Activated CD8-positive, alpha-beta memory T cell treated with anti-CD3 and anti-CD28 coated beads, Interleukin-2, amount 10 ng/mL, durations not matched to agents 7 days and 5 days (primary cell): ENCODE measurements at regions not wholly inside any gene's neighbourhood (a gene's known extent, or its start where the extent isn't known, plus 50 kb on each side); places are given as distances from the start of the nearest gene placed in this dataset.

Experiments
- ATAC-seq: fragments of 150-1000 bp; cut with Tn5 transposase; one replicate; pipeline ENCODE4 v1.10.0; 2021; ENCODE audit warnings: moderate library complexity
- CTCF ChIA-PET: fragments of 350-600 bp; sonication (Branson Sonifier 250); formaldehyde crosslinking; loops from one replicate; lab custom pipeline; 2021; ENCODE audit warnings: antibody characterized with exemption; lab: Charles Lee
- DNase-seq: peaks from one replicate; pipeline ENCODE4 v3.0.0-alpha.2; 2020
- H3K27ac Mint-ChIP-seq: one replicate; pipeline ENCODE4 v1.8.0; 2021; ENCODE audit warnings: mild to moderate bottlenecking, mixed read lengths
- H3K27me3 Mint-ChIP-seq: one replicate; pipeline ENCODE4 v1.8.0; 2021; ENCODE audit warnings: mixed read lengths
- H3K36me3 Mint-ChIP-seq: one replicate; pipeline ENCODE4 v1.8.0; 2021; ENCODE audit warnings: mild to moderate bottlenecking, mixed read lengths
- H3K4me1 Mint-ChIP-seq: one replicate; pipeline ENCODE4 v1.8.0; 2021; ENCODE audit warnings: mixed read lengths
- H3K4me3 Mint-ChIP-seq: one replicate; pipeline ENCODE4 v1.8.0; 2021; ENCODE audit warnings: mild to moderate bottlenecking, moderate library complexity, mixed read lengths
- H3K9me3 Mint-ChIP-seq: one replicate; pipeline ENCODE4 v1.8.0; 2022; ENCODE audit warnings: low read depth, mixed read lengths

DNA sequence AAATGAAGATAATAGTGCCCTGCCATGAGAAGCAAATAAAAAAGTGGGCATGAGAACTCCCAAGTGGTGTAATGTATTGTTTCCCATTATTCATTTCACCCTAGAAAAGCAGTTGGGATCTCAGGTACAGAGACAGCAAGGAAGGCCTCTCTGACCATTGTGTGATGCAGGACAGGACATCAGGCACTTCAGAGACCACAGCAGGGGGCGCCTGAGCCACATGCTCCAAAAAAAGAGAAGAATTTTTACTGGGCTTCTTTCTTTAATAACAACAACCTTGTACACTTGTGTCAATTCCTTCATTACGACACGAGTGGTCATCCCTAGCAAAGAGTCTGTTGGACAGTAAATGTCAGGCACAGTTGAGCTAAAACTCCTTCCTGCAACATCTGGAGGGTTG lies 533.3 kb downstream of the OMA1 start:
- H3K4me1 Mint-ChIP-seq = no peaks in the 10 kb centered on the region
- H3K4me3 Mint-ChIP-seq = no peak overlapping the region
- CTCF ChIA-PET = no interaction called here
- no peaks in the 10 kb centered on the region for H3K9me3 Mint-ChIP-seq
- DNase-seq = no peak
- H3K36me3 Mint-ChIP-seq = no peaks in the 10 kb centered on the region
- no peak for ATAC-seq
- H3K27ac Mint-ChIP-seq = no peak overlapping the region
- H3K27me3 Mint-ChIP-seq = no peaks in the 10 kb centered on the region

DNA sequence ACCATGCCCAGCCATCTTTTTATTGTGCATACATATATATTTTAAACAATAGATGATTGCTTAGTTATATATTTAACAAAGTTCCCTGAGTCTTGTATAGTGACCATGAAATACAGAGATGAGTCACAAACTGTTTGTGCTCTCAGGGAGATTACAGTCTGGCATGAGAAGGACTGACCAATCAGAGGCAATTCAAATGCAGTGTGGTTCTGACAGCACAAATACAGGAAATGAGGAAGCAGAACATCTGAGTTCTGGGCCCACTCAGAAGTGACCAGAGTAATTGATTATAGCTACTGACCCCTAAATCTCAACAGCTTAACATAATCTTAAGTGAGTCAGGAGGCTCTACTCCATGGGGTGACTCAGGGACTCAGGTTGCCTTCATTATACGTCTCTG lies 534.5 kb downstream of the OMA1 start:
- no peaks in the 10 kb centered on the region for H3K9me3 Mint-ChIP-seq
- DNase-seq (no peak), ATAC-seq (no peak)
- H3K36me3 Mint-ChIP-seq = no peaks in the 10 kb centered on the region
- CTCF ChIA-PET = no interaction called here
- H3K27me3 Mint-ChIP-seq = no peaks in the 10 kb centered on the region
- H3K27ac Mint-ChIP-seq = no peak overlapping the region
- no peaks in the 10 kb centered on the region for H3K4me1 Mint-ChIP-seq
- no peak overlapping the region for H3K4me3 Mint-ChIP-seq

GRCh38 chr1:58006421-58007046 lies 540.0 kb downstream of the OMA1 start:
- Mint-ChIP-seq H3K4me1 (no peaks in the 10 kb centered on the region), H3K27ac (no peak overlapping the region), H3K36me3 (no peaks in the 10 kb centered on the region), H3K27me3 (peaks cover 2% of the 10 kb centered on the region), H3K4me3 (no peak overlapping the region), H3K9me3 (no peaks in the 10 kb centered on the region)
- no peak for ATAC-seq
- no peak for DNase-seq
- CTCF ChIA-PET = no interaction called here

GRCh38 chr1:58005212-58005611 lies 541.3 kb downstream of the OMA1 start:
- Mint-ChIP-seq H3K9me3 (no peaks in the 10 kb centered on the region), H3K4me3 (no peak overlapping the region), H3K4me1 (no peaks in the 10 kb centered on the region), H3K27ac (no peak overlapping the region), H3K36me3 (no peaks in the 10 kb centered on the region), H3K27me3 (peaks cover 4% of the 10 kb centered on the region)
- ATAC-seq (no peak), DNase-seq (no peak)
- CTCF ChIA-PET = no interaction called here

- H3K4me3 Mint-ChIP-seq = no peak overlapping the region
- no peaks in the 10 kb centered on the region for H3K4me1 Mint-ChIP-seq
- H3K9me3 Mint-ChIP-seq = no peaks in the 10 kb centered on the region
- no peak for ATAC-seq
- H3K36me3 Mint-ChIP-seq = no peaks in the 10 kb centered on the region
- H3K27ac Mint-ChIP-seq = no peak overlapping the region
- H3K27me3 Mint-ChIP-seq = peaks cover 4% of the 10 kb centered on the region
- DNase-seq = no peak
- CTCF ChIA-PET = no interaction called here
Measured at GRCh38 chr1:58003988-58004387, 542.5 kb downstream of the OMA1 start.

GRCh38 chr1:58003059-58003458 lies 543.5 kb downstream of the OMA1 start:
- DNase-seq (no peak), ATAC-seq (no peak)
- CTCF ChIA-PET = no interaction called here
- Mint-ChIP-seq H3K4me3 (no peak overlapping the region), H3K27ac (no peak overlapping the region), H3K4me1 (no peaks in the 10 kb centered on the region), H3K36me3 (no peaks in the 10 kb centered on the region), H3K9me3 (no peaks in the 10 kb centered on the region), H3K27me3 (peaks cover 4% of the 10 kb centered on the region)

DNA sequence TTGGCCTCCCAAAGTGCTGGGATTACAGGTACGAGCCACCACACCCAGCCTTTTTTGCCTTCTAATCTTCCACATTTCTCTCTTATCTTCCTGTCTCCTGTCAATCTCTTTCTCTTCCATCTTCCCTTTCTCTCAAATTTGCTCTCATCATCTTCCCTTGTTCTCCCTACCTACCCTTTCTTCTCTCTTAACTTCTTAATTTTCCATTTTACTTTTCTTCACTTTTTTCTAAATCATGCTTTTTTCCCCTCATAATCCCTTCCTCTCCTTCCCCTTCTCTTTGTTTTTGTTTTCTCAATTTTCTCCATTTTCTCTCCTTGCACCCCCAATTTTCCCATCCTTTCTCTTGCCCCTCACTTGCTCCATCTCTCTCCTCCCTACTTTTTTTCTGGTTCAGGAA lies 545.7 kb downstream of the OMA1 start:
- no peak for ATAC-seq
- CTCF ChIA-PET = no interaction called here
- peaks cover 4% of the 10 kb centered on the region for H3K27me3 Mint-ChIP-seq
- no peak overlapping the region for H3K4me3 Mint-ChIP-seq
- no peak overlapping the region for H3K27ac Mint-ChIP-seq
- H3K9me3 Mint-ChIP-seq = no peaks in the 10 kb centered on the region
- no peaks in the 10 kb centered on the region for H3K4me1 Mint-ChIP-seq
- no peaks in the 10 kb centered on the region for H3K36me3 Mint-ChIP-seq
- DNase-seq = no peak

GRCh38 chr1:58000116-58000515 lies 546.4 kb downstream of the OMA1 start:
- ATAC-seq = no peak
- H3K4me1 Mint-ChIP-seq = no peaks in the 10 kb centered on the region
- H3K27ac Mint-ChIP-seq = no peak overlapping the region
- no peak overlapping the region for H3K4me3 Mint-ChIP-seq
- no peaks in the 10 kb centered on the region for H3K9me3 Mint-ChIP-seq
- CTCF ChIA-PET = no interaction called here
- H3K36me3 Mint-ChIP-seq = no peaks in the 10 kb centered on the region
- no peak for DNase-seq
- peaks cover 4% of the 10 kb centered on the region for H3K27me3 Mint-ChIP-seq

GRCh38 chr1:57996400-57996799 lies 550.1 kb downstream of the OMA1 start:
- CTCF ChIA-PET = no interaction called here
- Mint-ChIP-seq H3K4me3 (no peak overlapping the region), H3K36me3 (no peaks in the 10 kb centered on the region), H3K27me3 (peaks cover 2% of the 10 kb centered on the region), H3K9me3 (no peaks in the 10 kb centered on the region), H3K4me1 (no peaks in the 10 kb centered on the region), H3K27ac (no peak overlapping the region)
- ATAC-seq (no peak), DNase-seq (no peak)

GRCh38 chr1:57991289-57991688 lies 555.2 kb downstream of the OMA1 start:
- Mint-ChIP-seq H3K36me3 (no peaks in the 10 kb centered on the region), H3K27me3 (no peaks in the 10 kb centered on the region), H3K27ac (no peak overlapping the region), H3K9me3 (no peaks in the 10 kb centered on the region), H3K4me3 (no peak overlapping the region), H3K4me1 (peaks cover 3% of the 10 kb centered on the region)
- DNase-seq (no peak), ATAC-seq (no peak)
- CTCF ChIA-PET = no interaction called here

DNA sequence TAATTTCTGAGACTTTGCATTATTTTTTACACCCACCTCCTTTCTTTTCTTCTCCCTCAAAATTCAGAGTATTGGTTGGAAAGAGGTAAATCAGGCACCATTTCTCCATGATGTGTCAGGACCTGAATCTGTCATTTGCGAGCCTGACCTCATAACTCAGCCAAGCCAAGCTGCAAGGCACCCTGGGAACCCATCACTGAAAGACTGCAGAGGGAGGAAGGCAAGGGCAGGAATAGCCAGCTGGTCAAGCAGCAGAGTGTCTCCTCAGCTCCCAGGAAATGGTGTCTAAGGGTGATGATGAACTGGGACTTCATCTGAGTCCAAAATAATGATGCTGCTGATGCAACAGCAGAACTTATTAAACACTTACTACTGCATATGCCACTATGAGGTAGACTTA lies 556.6 kb downstream of the OMA1 start:
- no peaks in the 10 kb centered on the region for H3K27me3 Mint-ChIP-seq
- no peaks in the 10 kb centered on the region for H3K9me3 Mint-ChIP-seq
- H3K36me3 Mint-ChIP-seq = no peaks in the 10 kb centered on the region
- DNase-seq (no peak), ATAC-seq (no peak)
- no peak overlapping the region for H3K4me3 Mint-ChIP-seq
- H3K27ac Mint-ChIP-seq = no peak overlapping the region
- H3K4me1 Mint-ChIP-seq = peaks cover 3% of the 10 kb centered on the region
- CTCF ChIA-PET = no interaction called here

DNA sequence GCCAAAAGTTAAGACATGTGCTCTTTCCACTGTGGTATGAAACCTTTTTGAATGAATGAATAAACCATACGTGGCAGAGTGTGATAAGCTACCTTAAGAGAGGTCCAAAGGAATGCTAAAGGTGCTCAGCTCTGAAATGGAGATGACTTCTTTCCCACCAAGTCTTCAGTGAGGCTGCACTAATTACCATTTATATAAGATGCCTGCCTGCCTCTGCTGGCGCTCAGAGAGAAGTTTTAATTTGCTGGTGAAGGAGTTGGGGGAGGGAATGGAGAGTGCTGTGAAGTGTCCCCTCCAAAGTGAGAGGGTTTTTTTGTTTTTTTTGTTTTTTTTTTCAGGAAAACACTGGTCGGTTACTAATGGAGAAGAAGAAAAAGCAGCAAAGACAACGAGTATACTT lies 559.0 kb downstream of the OMA1 start:
- Mint-ChIP-seq H3K27me3 (no peaks in the 10 kb centered on the region), H3K4me1 (peaks cover 3% of the 10 kb centered on the region), H3K27ac (no peak overlapping the region), H3K9me3 (no peaks in the 10 kb centered on the region), H3K36me3 (no peaks in the 10 kb centered on the region), H3K4me3 (no peak overlapping the region)
- CTCF ChIA-PET = no interaction called here
- DNase-seq (no peak), ATAC-seq (no peak)

- Mint-ChIP-seq H3K36me3 (no peaks in the 10 kb centered on the region), H3K4me3 (no peak overlapping the region), H3K27ac (no peak overlapping the region), H3K27me3 (no peaks in the 10 kb centered on the region), H3K4me1 (peaks cover 3% of the 10 kb centered on the region), H3K9me3 (no peaks in the 10 kb centered on the region)
- CTCF ChIA-PET = no interaction called here
- ATAC-seq = no peak
- DNase-seq = no peak
Measured at GRCh38 chr1:57986432-57986831, 560.1 kb downstream of the OMA1 start.

- H3K4me3 Mint-ChIP-seq = no peak overlapping the region
- ATAC-seq (no peak), DNase-seq (no peak)
- H3K9me3 Mint-ChIP-seq = no peaks in the 10 kb centered on the region
- H3K36me3 Mint-ChIP-seq = no peaks in the 10 kb centered on the region
- no peak overlapping the region for H3K27ac Mint-ChIP-seq
- no peaks in the 10 kb centered on the region for H3K27me3 Mint-ChIP-seq
- peaks cover 3% of the 10 kb centered on the region for H3K4me1 Mint-ChIP-seq
- CTCF ChIA-PET = no interaction called here
Measured at GRCh38 chr1:57984277-57984676, 560.4 kb upstream of the DAB1 start.

DNA sequence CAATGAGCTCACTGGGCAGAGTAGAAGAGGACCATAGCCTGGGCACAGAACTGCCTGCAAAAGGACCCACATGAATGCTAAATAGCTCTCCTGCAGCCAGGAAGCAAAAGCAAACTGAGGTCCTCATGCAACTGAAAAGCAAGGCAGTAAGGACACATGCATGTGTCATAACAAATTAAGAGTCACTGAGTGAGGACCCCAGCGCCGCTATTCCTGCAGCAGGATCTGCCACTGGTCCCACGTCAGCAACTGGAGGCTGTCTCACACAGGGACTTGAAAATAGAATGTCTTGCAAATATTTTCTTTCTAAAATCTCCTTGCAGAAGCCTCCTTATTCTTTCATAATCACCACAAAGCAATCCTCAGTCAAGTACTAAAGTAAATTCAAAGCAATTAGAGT lies 559.6 kb upstream of the DAB1 start:
- no peaks in the 10 kb centered on the region for H3K36me3 Mint-ChIP-seq
- no peak overlapping the region for H3K27ac Mint-ChIP-seq
- H3K9me3 Mint-ChIP-seq = no peaks in the 10 kb centered on the region
- ATAC-seq (no peak), DNase-seq (no peak)
- no peaks in the 10 kb centered on the region for H3K27me3 Mint-ChIP-seq
- H3K4me1 Mint-ChIP-seq = peaks cover 3% of the 10 kb centered on the region
- no peak overlapping the region for H3K4me3 Mint-ChIP-seq
- CTCF ChIA-PET = no interaction called here
